ENCODE measurements at regions not wholly inside any gene's neighbourhood (a gene's known extent, or its start where the extent isn't known, plus 50 kb on each side); places are given as distances from the start of the nearest gene placed in this dataset.
"Not testable (repeated sequence)": the region's sequence is repeated elsewhere in the genome, so short reads cannot be mapped to it uniquely, and the experiment has no call there.

GRCh38 chr5:94025788-94026473 lies 284.5 kb upstream of the POU5F2 start:
- no peak for DNase-seq (ENCODE audit: low read depth)

GRCh38 chr5:94024620-94025019 lies 283.2 kb upstream of the POU5F2 start:
- DNase-seq (ENCODE audit: low read depth), result no peak

- DNase-seq (ENCODE audit: low read depth), result no peak
Measured at GRCh38 chr5:94024101-94024500, 282.7 kb upstream of the POU5F2 start.

- peak; percentile 75 for DNase-seq (ENCODE audit: low read depth)
Measured at GRCh38 chr5:94021246-94021645, 279.8 kb upstream of the POU5F2 start.

- peak; percentile 53 for DNase-seq (ENCODE audit: low read depth)
Measured at GRCh38 chr5:94017579-94017978, 276.2 kb upstream of the POU5F2 start.

- DNase-seq (ENCODE audit: low read depth), result no peak
Measured at GRCh38 chr5:94010814-94011213, 269.4 kb upstream of the POU5F2 start.

GRCh38 chr5:94009161-94009560 lies 267.8 kb upstream of the POU5F2 start:
- DNase-seq (ENCODE audit: low read depth), result no peak

- no peak for DNase-seq (ENCODE audit: low read depth)
Measured at GRCh38 chr5:93998951-93999455, 257.6 kb upstream of the POU5F2 start.

GRCh38 chr5:93997562-93997961 lies 256.2 kb upstream of the POU5F2 start:
- DNase-seq (ENCODE audit: low read depth), result no peak

- DNase-seq (ENCODE audit: low read depth), result peak; percentile 3
Measured at GRCh38 chr5:93995126-93995621, 253.8 kb upstream of the POU5F2 start.

GRCh38 chr5:93993161-93993560 lies 251.8 kb upstream of the POU5F2 start:
- DNase-seq (ENCODE audit: low read depth), result no peak

- DNase-seq (ENCODE audit: low read depth), result no peak
Measured at GRCh38 chr5:93990504-93991070, 249.2 kb upstream of the POU5F2 start.

- DNase-seq (ENCODE audit: low read depth), result not testable (repeated sequence)
Measured at GRCh38 chr5:93985940-93986570, 244.7 kb upstream of the POU5F2 start.

- no peak for DNase-seq (ENCODE audit: low read depth)
Measured at GRCh38 chr5:93978222-93978621, 236.8 kb upstream of the POU5F2 start.

- no peak for DNase-seq (ENCODE audit: low read depth)
Measured at GRCh38 chr5:93967923-93968322, 226.5 kb upstream of the POU5F2 start.

- DNase-seq (ENCODE audit: low read depth), result no peak
Measured at GRCh38 chr5:93964421-93964820, 223.0 kb upstream of the POU5F2 start.

GRCh38 chr5:93960042-93960441 lies 218.6 kb upstream of the POU5F2 start:
- no peak for DNase-seq (ENCODE audit: low read depth)

- no peak for DNase-seq (ENCODE audit: low read depth)
Measured at GRCh38 chr5:93956006-93956405, 214.6 kb upstream of the POU5F2 start.

- DNase-seq (ENCODE audit: low read depth), result no peak
Measured at GRCh38 chr5:93954421-93955069, 213.1 kb upstream of the POU5F2 start.

GRCh38 chr5:93953442-93953841 lies 212.0 kb upstream of the POU5F2 start:
- DNase-seq (ENCODE audit: low read depth), result no peak

GRCh38 chr5:93941897-93942296 lies 200.5 kb upstream of the POU5F2 start:
- DNase-seq (ENCODE audit: low read depth), result no peak

GRCh38 chr5:93933269-93933668 lies 191.9 kb upstream of the POU5F2 start:
- not testable (repeated sequence) for DNase-seq (ENCODE audit: low read depth)

Measured in RPMI7951 (cell line).